AG20443 (cell line): ENCODE measurements at regions not wholly inside any gene's neighbourhood (a gene's known extent, or its start where the extent isn't known, plus 50 kb on each side); places are given as distances from the start of the nearest gene placed in this dataset.
"Not testable (repeated sequence)": the region's sequence is repeated elsewhere in the genome, so short reads cannot be mapped to it uniquely, and the experiment has no call there.

ENCODE experiments used
- DNase-seq: peaks from one replicate; pipeline ENCODE4 v3.0.0; 2012; ENCODE audit warnings: low spot score, mixed read lengths

GRCh38 chr12:93979189-93979588 is 169.2 kb upstream of the PLXNC1 start:
- DNase-seq = no peak

GRCh38 chr12:93980711-93981110 is 167.7 kb upstream of the PLXNC1 start:
- DNase-seq = no peak

- no peak for DNase-seq
These were observed 167.0 kb upstream of the PLXNC1 start for GRCh38 chr12:93981411-93981810.

GRCh38 chr12:93982771-93983315 is 165.5 kb upstream of the PLXNC1 start:
- DNase-seq = peak; percentile 49

- DNase-seq = no peak
These were observed 164.4 kb upstream of the PLXNC1 start for GRCh38 chr12:93984005-93984404.

GRCh38 chr12:93989949-93990348 is 158.4 kb upstream of the PLXNC1 start:
- DNase-seq = no peak

- DNase-seq = peak; percentile 79
These were observed 157.3 kb upstream of the PLXNC1 start for GRCh38 chr12:93990832-93991803.

- DNase-seq = no peak
These were observed 156.4 kb upstream of the PLXNC1 start for GRCh38 chr12:93991829-93992461.

- DNase-seq = no peak
These were observed 153.7 kb upstream of the PLXNC1 start for GRCh38 chr12:93994721-93995120.

- DNase-seq = no peak
These were observed 152.1 kb upstream of the PLXNC1 start for GRCh38 chr12:93996321-93996720.

- no peak for DNase-seq
These were observed 146.7 kb upstream of the PLXNC1 start for GRCh38 chr12:94001691-94002090.

- DNase-seq = not testable (repeated sequence)
These were observed 145.5 kb upstream of the PLXNC1 start for GRCh38 chr12:94002925-94003324.

- not testable (repeated sequence) for DNase-seq
These were observed 140.5 kb upstream of the PLXNC1 start for GRCh38 chr12:94007833-94008232.

- DNase-seq = no peak
These were observed 138.1 kb upstream of the PLXNC1 start for GRCh38 chr12:94010307-94010706.

GRCh38 chr12:94012071-94012470 is 136.3 kb upstream of the PLXNC1 start:
- DNase-seq = no peak

- DNase-seq = no peak
These were observed 135.8 kb upstream of the PLXNC1 start for GRCh38 chr12:94012590-94012989.

- not testable (repeated sequence) for DNase-seq
These were observed 131.1 kb upstream of the PLXNC1 start for GRCh38 chr12:94017247-94017646.

GRCh38 chr12:94020335-94020734 is 128.0 kb upstream of the PLXNC1 start:
- peak; percentile 37 for DNase-seq

- no peak for DNase-seq
These were observed 124.5 kb upstream of the PLXNC1 start for GRCh38 chr12:94023879-94024278.

GRCh38 chr12:94025068-94025467 is 123.3 kb upstream of the PLXNC1 start:
- peak; percentile 19 for DNase-seq

GRCh38 chr12:94025756-94026155 is 122.6 kb upstream of the PLXNC1 start:
- DNase-seq = peak; percentile 18

GRCh38 chr12:94026596-94026995 is 121.8 kb upstream of the PLXNC1 start:
- DNase-seq = no peak

- DNase-seq = no peak
These were observed 120.8 kb upstream of the PLXNC1 start for GRCh38 chr12:94027561-94027960.
